H1 (cell line): ENCODE measurements at regions not wholly inside any gene's neighbourhood (a gene's known extent, or its start where the extent isn't known, plus 50 kb on each side); places are given as distances from the start of the nearest gene placed in this dataset.

Experiments
- CTCF ChIA-PET: fragments of 300-600 bp; sonication (Branson Sonifier 250); formaldehyde crosslinking; loops from one replicate; lab custom pipeline; 2021; ENCODE audit not compliant: partially characterized antibody; lab: Charles Lee
- POLR2A ChIA-PET: fragments of 300-600 bp; sonication (Branson Sonifier 250); formaldehyde crosslinking; loops from one replicate; lab custom pipeline; 2021; ENCODE audit warnings: inconsistent platforms; ENCODE audit not compliant: partially characterized antibody; lab: Charles Lee
- DNase-seq, 2 experiments: peaks; one replicate each; pipeline versions ENCODE4 v3.0.0 to v3.0.0-alpha.2; 2010 to 2022; ENCODE audit warnings: low spot score in 2 of 2, low read depth in 1 of 2, mixed read lengths in 1 of 2
- FAIRE-seq: peaks from 2 replicates; lab custom pipeline; 2011; peaks lifted over from hg19 to GRCh38; lab: Jason Lieb, UNC
- H2AFZ ChIP-seq: 2 replicates; pipeline ENCODE4 v1.8.1; 2012; ENCODE audit warnings: low read length, inconsistent platforms
- H2AK5ac ChIP-seq: 2 replicates; pipeline ENCODE4 v1.6.1; 2013; ENCODE audit warnings: low read depth, low read length
- H2BK120ac ChIP-seq: replicated peaks from 2 replicates; pipeline ENCODE3; 2013; ENCODE audit warnings: low read depth, low read length, inconsistent platforms
- H2BK12ac ChIP-seq: 2 replicates; pipeline ENCODE4 v1.6.1; 2013; ENCODE audit warnings: low read depth, low read length
- H2BK15ac ChIP-seq: 2 replicates; pipeline ENCODE4 v1.6.1; 2013; ENCODE audit warnings: low read length
- H2BK20ac ChIP-seq: 2 replicates; pipeline ENCODE4 v1.6.1; 2013; ENCODE audit warnings: low read length
- H2BK5ac ChIP-seq: 2 replicates; pipeline ENCODE4 v1.6.1; 2013; ENCODE audit warnings: low read depth, low read length
- H3K14ac ChIP-seq: 2 replicates; pipeline ENCODE4 v1.6.1; 2013; ENCODE audit warnings: inconsistent platforms; ENCODE audit not compliant: insufficient read length
- H3K18ac ChIP-seq: 2 replicates; pipeline ENCODE4 v1.6.1; 2013; ENCODE audit warnings: low read length; ENCODE audit errors: extremely low read depth
- H3K23ac ChIP-seq: 2 replicates; pipeline ENCODE4 v1.6.1; 2013; ENCODE audit warnings: inconsistent platforms; ENCODE audit not compliant: insufficient read length
- H3K23me2 ChIP-seq: 2 replicates; pipeline ENCODE4 v1.6.1; 2013; ENCODE audit warnings: low read depth, low read length
- H3K27ac ChIP-seq: 2 replicates; pipeline ENCODE4 v1.6.1; 2011; ENCODE audit warnings: low read depth, low read length, inconsistent platforms
- H3K27me3 ChIP-seq, 4 experiments: replicated peaks in 1 of 4; 1 replicate in 1 of 4; 2 replicates in 3 of 4; pipeline versions ENCODE4 v1.6.1 to v1.8.1; 2011 to 2013; ENCODE audit warnings: low read length in 3 of 4, mild to moderate bottlenecking in 3 of 4, inconsistent platforms in 2 of 4, mixed read lengths in 2 of 4, moderate library complexity in 1 of 4; ENCODE audit not compliant: control insufficient read depth in 3 of 4, insufficient read depth in 3 of 4; ENCODE audit errors: extremely low read depth in 1 of 4
- H3K36me3 ChIP-seq, 4 experiments: 2 replicates each; pipeline versions ENCODE4 v1.6.1 to v1.8.1; 2011 to 2013; ENCODE audit warnings: mild to moderate bottlenecking in 4 of 4, low read length in 3 of 4, moderate library complexity in 2 of 4, control low read depth in 1 of 4, inconsistent platforms in 1 of 4; ENCODE audit not compliant: insufficient read depth in 4 of 4, control insufficient read depth in 2 of 4
- H3K4ac ChIP-seq: replicated peaks from 2 replicates; pipeline ENCODE3; 2013; ENCODE audit warnings: low read length, low read depth, mixed read lengths, inconsistent platforms; ENCODE audit not compliant: insufficient read length
- H3K4me1 ChIP-seq, 4 experiments: replicated peaks in 1 of 4; 1 replicate in 1 of 4; 2 replicates in 3 of 4; pipeline versions ENCODE4 v1.6.1 to v1.8.1; 2011 to 2013; ENCODE audit warnings: low read length in 3 of 4, inconsistent platforms in 2 of 4, mixed read lengths in 1 of 4; ENCODE audit not compliant: insufficient read depth in 4 of 4, control insufficient read depth in 3 of 4
- H3K4me2 ChIP-seq, 2 experiments: 2 replicates each; pipeline versions ENCODE4 v1.6.1 to v1.8.1; 2011 to 2013; ENCODE audit warnings: low read depth in 2 of 2, low read length in 2 of 2, control low read depth in 1 of 2, inconsistent platforms in 1 of 2, mild to moderate bottlenecking in 1 of 2; ENCODE audit not compliant: insufficient read depth in 1 of 2
- H3K4me3 ChIP-seq, 4 experiments: fragments of 200-600, 300-600 bp in 1 of 4; sonication (generic), shearing (Covaris generic), sonication (Bioruptor Twin) in 1 of 4; 2 replicates each; pipeline versions ENCODE4 v1.5.1 to v1.8.1; 2011 to 2016; ENCODE audit warnings: low read length in 4 of 4, low read depth in 3 of 4, control low read depth in 2 of 4, inconsistent platforms in 2 of 4, mild to moderate bottlenecking in 2 of 4, mixed read lengths in 1 of 4, moderate library complexity in 1 of 4; ENCODE audit not compliant: insufficient read depth in 2 of 4; ENCODE audit errors: extremely low read depth in 1 of 4
- H3K56ac ChIP-seq: replicated peaks from 2 replicates; pipeline ENCODE3; 2013; ENCODE audit warnings: low read depth, mild to moderate bottlenecking, mixed read lengths, low read length, inconsistent platforms; ENCODE audit not compliant: insufficient read length
- H3K79me1 ChIP-seq: 2 replicates; pipeline ENCODE4 v1.6.1; 2013; ENCODE audit warnings: low read depth, low read length, control low read depth
- H3K79me2 ChIP-seq, 2 experiments: 2 replicates each; pipeline versions ENCODE4 v1.6.1 to v1.8.1; 2012 to 2013; ENCODE audit warnings: low read length in 2 of 2, mild to moderate bottlenecking in 2 of 2, inconsistent platforms in 1 of 2; ENCODE audit not compliant: insufficient read depth in 2 of 2, control insufficient read depth in 1 of 2
- H3K9ac ChIP-seq, 4 experiments: replicated peaks in 1 of 4; 1 replicate in 1 of 4; 2 replicates in 3 of 4; pipeline versions ENCODE4 v1.6.1 to v1.8.1; 2011 to 2013; ENCODE audit warnings: low read depth in 3 of 4, low read length in 3 of 4, control low read depth in 2 of 4, mild to moderate bottlenecking in 2 of 4, moderate library complexity in 2 of 4, inconsistent platforms in 1 of 4; ENCODE audit errors: extremely low read depth in 1 of 4
- H3K9me3 ChIP-seq, 2 experiments: 2 replicates each; pipeline versions ENCODE4 v1.6.1 to v1.8.1; 2012 to 2013; ENCODE audit warnings: mild to moderate bottlenecking in 2 of 2, moderate library complexity in 2 of 2, control low read depth in 1 of 2, inconsistent platforms in 1 of 2, low read depth in 1 of 2, low read length in 1 of 2, mixed read lengths in 1 of 2; ENCODE audit not compliant: insufficient read depth in 2 of 2
- H4K20me1 ChIP-seq, 2 experiments: replicated peaks in 1 of 2; 2 replicates each; pipeline versions ENCODE3 to v1.8.1; 2011 to 2013; ENCODE audit warnings: inconsistent platforms in 2 of 2, low read length in 2 of 2, mild to moderate bottlenecking in 1 of 2; ENCODE audit not compliant: insufficient read depth in 2 of 2, control insufficient read depth in 1 of 2
- H4K5ac ChIP-seq: 2 replicates; pipeline ENCODE4 v1.6.1; 2013; ENCODE audit warnings: low read length, low read depth, mixed read lengths, inconsistent platforms; ENCODE audit not compliant: insufficient read length
- H4K8ac ChIP-seq: 2 replicates; pipeline ENCODE4 v1.8.0; 2013; ENCODE audit warnings: mild to moderate bottlenecking, moderate library complexity, low read length, inconsistent platforms; ENCODE audit not compliant: insufficient read depth; ENCODE audit errors: extremely low read depth
- H4K91ac ChIP-seq: replicated peaks from 2 replicates; pipeline ENCODE3; 2013; ENCODE audit warnings: low read length, mixed read lengths, inconsistent platforms; ENCODE audit not compliant: insufficient read length
- ATF2 ChIP-seq: IDR thresholded peaks from 2 replicates; pipeline ENCODE4 v1.6.1; 2012; ENCODE audit warnings: low read length, inconsistent platforms
- EP300 ChIP-seq, 2 experiments: IDR thresholded peaks; 1 replicate in 1 of 2; 2 replicates in 1 of 2; pipeline ENCODE4 v1.6.1; 2011 to 2012; ENCODE audit warnings: low read depth in 2 of 2, low read length in 2 of 2, mild to moderate bottlenecking in 2 of 2, borderline replicate concordance in 1 of 2, inconsistent platforms in 1 of 2, moderate library complexity in 1 of 2
- JUN ChIP-seq: IDR thresholded peaks from 2 replicates; pipeline ENCODE4 v1.6.1; 2011; ENCODE audit warnings: low read depth, mild to moderate bottlenecking, improper control_type of control experiment, low read length
- KDM4A ChIP-seq: IDR thresholded peaks from one replicate; pipeline ENCODE4 v1.7.1; 2012; ENCODE audit warnings: low read depth, mild to moderate bottlenecking, moderate library complexity, low read length, inconsistent platforms; ENCODE audit not compliant: severe bottlenecking
- NRF1 ChIP-seq: IDR thresholded peaks from 2 replicates; pipeline ENCODE4 v1.6.1; 2011; ENCODE audit warnings: mild to moderate bottlenecking, low read depth, low read length, improper control_type of control experiment
- RXRA ChIP-seq: IDR thresholded peaks from 2 replicates; pipeline ENCODE4 v1.6.1; 2011; ENCODE audit warnings: low read depth, mild to moderate bottlenecking, low read length, moderate library complexity; ENCODE audit not compliant: insufficient read depth
- SP2 ChIP-seq: IDR thresholded peaks from 2 replicates; pipeline ENCODE4 v1.6.1; 2012; ENCODE audit warnings: mild to moderate bottlenecking, low read length, inconsistent platforms
- SUZ12 ChIP-seq: fragments of 200-600 bp; sonication (generic); IDR thresholded peaks from 2 replicates; pipeline ENCODE4 v1.6.1; 2012; ENCODE audit warnings: mild to moderate bottlenecking, inconsistent platforms, low read length, moderate library complexity, mixed read lengths
- TCF12 ChIP-seq: IDR thresholded peaks from 2 replicates; pipeline ENCODE4 v1.6.1; 2011; ENCODE audit warnings: low read depth, mild to moderate bottlenecking, low read length
- WGBS, 2 experiments: shearing (Covaris generic) in 1 of 2; methylation state at CpG; one replicate each; pipeline versions ENCODE4 v1.1.6 to v1.1.7; 2013 to 2015; ENCODE audit warnings: low lambda C conversion rate in 2 of 2, mixed read lengths in 2 of 2, inconsistent platforms in 1 of 2, low coverage in 1 of 2, missing lambda C conversion rate in 1 of 2; ENCODE audit not compliant: insufficient replicate concordance in 2 of 2, insufficient coverage in 1 of 2, insufficient read length in 1 of 2; ENCODE audit errors: extremely low coverage in 1 of 2, missing lambda C conversion rate in 1 of 2; 5-methylcytosine and 5-hydroxymethylcytosine counted together
- TF ChIP-seq, protein P1 (sequence below): IDR thresholded peaks from 2 replicates; pipeline ENCODE4 v1.6.1; 2011; ENCODE audit warnings: low read length, improper control_type of control experiment

DNA sequence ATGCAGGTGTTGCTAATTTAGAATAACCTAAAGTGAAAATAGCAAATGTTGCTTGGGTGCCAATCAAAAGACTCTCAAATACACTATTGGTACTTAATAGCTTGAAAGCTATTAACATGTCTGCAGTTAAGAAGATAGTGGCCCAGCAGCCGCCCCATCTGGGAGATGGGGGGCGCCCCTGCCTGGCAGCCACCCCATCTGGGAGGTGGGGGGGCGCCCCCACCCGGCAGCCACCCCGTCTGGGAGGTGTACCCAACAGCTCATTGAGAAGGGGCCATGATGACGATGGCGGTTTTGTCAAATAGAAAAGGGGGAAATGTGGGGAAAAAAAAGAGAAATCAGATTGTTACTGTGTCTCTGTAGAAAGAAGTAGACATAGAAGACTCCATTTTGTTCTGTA is 923.1 kb upstream of the MDGA2 start:
- Histone ChIP-seq H3K4me2 (no peak overlapping the region), H3K27me3 (no peaks in the 10 kb centered on the region), H2BK12ac (no peak overlapping the region), H3K23ac (no peak overlapping the region), H3K9me3 (peaks cover 0 to 2% of the 10 kb centered on the region in 2 experiments; a peak in 1 of 4 replicates), H3K36me3 (no peaks in the 10 kb centered on the region), H3K18ac (no peak overlapping the region), H2BK5ac (no peak overlapping the region), H3K79me2 (no peaks in the 10 kb centered on the region), H2BK120ac (no peak overlapping the region), H3K4me3 (no peak overlapping the region), H3K27ac (no peak overlapping the region), H4K8ac (no peak overlapping the region), H3K23me2 (no peaks in the 10 kb centered on the region), H4K5ac (no peak overlapping the region), H3K4me1 (0 out of 7 replicates have a peak, but pooled peaks cover 0 to 2% (median 0%) of the 10 kb centered on the region in 4 experiments), H2BK20ac (no peak overlapping the region), H3K9ac (no peak overlapping the region), H2AFZ (no peak overlapping the region), H3K4ac (no peak overlapping the region), H3K79me1 (no peaks in the 10 kb centered on the region), H4K91ac (no peak overlapping the region), H3K14ac (no peak overlapping the region), H2AK5ac (no peak overlapping the region), H3K56ac (no peak overlapping the region), H4K20me1 (no peaks in the 10 kb centered on the region), H2BK15ac (no peak overlapping the region)
- 81% methylated on average over 5 of the region's 7 CpGs; no CpG with 5 or more reads in 1 of the 2 experiments for WGBS, 2 experiments
- ChIA-PET CTCF (no interaction called here), POLR2A (no interaction called here)
- FAIRE-seq, result no peak
- DNase-seq, result no peak
- TF ChIP-seq, protein P1, sequence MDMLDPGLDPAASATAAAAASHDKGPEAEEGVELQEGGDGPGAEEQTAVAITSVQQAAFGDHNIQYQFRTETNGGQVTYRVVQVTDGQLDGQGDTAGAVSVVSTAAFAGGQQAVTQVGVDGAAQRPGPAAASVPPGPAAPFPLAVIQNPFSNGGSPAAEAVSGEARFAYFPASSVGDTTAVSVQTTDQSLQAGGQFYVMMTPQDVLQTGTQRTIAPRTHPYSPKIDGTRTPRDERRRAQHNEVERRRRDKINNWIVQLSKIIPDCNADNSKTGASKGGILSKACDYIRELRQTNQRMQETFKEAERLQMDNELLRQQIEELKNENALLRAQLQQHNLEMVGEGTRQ, result no peak
- no peak for TF ChIP-seq SUZ12
- TF ChIP-seq JUN, result no peak
- TF ChIP-seq TCF12, result no peak
- TF ChIP-seq KDM4A, result no peak
- TF ChIP-seq EP300 (IDR thresholded peaks at IDR 0.05; ENCODE audit: borderline replicate concordance in 1 of 2, low read depth in 2 of 2, low read length in 2 of 2), result no peak
- TF ChIP-seq ATF2, result no peak
- no peak for TF ChIP-seq RXRA
- TF ChIP-seq SP2, result no peak
- TF ChIP-seq NRF1, result no peak
